ENCODE measurements at regions not wholly inside any gene's neighbourhood (a gene's known extent, or its start where the extent isn't known, plus 50 kb on each side); places are given as distances from the start of the nearest gene placed in this dataset.

GRCh38 chr6:168942646-168943045 lies 311.0 kb downstream of the THBS2 start:
- TF ChIP-seq RAD21 (IDR thresholded peaks at IDR 0.05; ENCODE audit: low read depth) (no peak), TCF12 (IDR thresholded peaks at IDR 0.05; ENCODE audit: low read depth) (no peak)
